NCI-H524 treated with DMSO at 0.1 percent for 48 hours (cell line): ENCODE measurements at regions not wholly inside any gene's neighbourhood (a gene's known extent, or its start where the extent isn't known, plus 50 kb on each side); places are given as distances from the start of the nearest gene placed in this dataset.

Experiments
- DNase-seq: peaks from one replicate; lab custom pipeline; 2025; lab: John Stamatoyannopoulos, UW

- DNase-seq = no peak
Observed at GRCh38 chr3:144301863-144302262, 330.2 kb downstream of the DIPK2A start.

GRCh38 chr3:144307951-144308350 is 336.3 kb downstream of the DIPK2A start:
- DNase-seq = no peak

- DNase-seq = no peak
Observed at GRCh38 chr3:144308396-144308795, 336.8 kb downstream of the DIPK2A start.

- DNase-seq = no peak
Observed at GRCh38 chr3:144312702-144313101, 341.1 kb downstream of the DIPK2A start.

GRCh38 chr3:144314946-144315345 is 343.3 kb downstream of the DIPK2A start:
- DNase-seq = no peak

GRCh38 chr3:144317961-144318360 is 346.3 kb downstream of the DIPK2A start:
- DNase-seq = peak; percentile 16

GRCh38 chr3:144324076-144324475 is 352.5 kb downstream of the DIPK2A start:
- no peak for DNase-seq

GRCh38 chr3:144332868-144333267 is 361.2 kb downstream of the DIPK2A start:
- DNase-seq = no peak

GRCh38 chr3:144341471-144341870 is 369.8 kb downstream of the DIPK2A start:
- DNase-seq = no peak

GRCh38 chr3:144343343-144343742 is 371.7 kb downstream of the DIPK2A start:
- DNase-seq = no peak

- no peak for DNase-seq
Observed at GRCh38 chr3:144343777-144344176, 372.2 kb downstream of the DIPK2A start.

- no peak for DNase-seq
Observed at GRCh38 chr3:144344925-144345548, 373.4 kb downstream of the DIPK2A start.

- no peak for DNase-seq
Observed at GRCh38 chr3:144350125-144350524, 378.5 kb downstream of the DIPK2A start.

GRCh38 chr3:144351011-144351410 is 379.4 kb downstream of the DIPK2A start:
- DNase-seq = no peak

GRCh38 chr3:144351773-144352365 is 380.2 kb downstream of the DIPK2A start:
- no peak for DNase-seq

- DNase-seq = no peak
Observed at GRCh38 chr3:144358191-144358590, 386.6 kb downstream of the DIPK2A start.

GRCh38 chr3:144361002-144361401 is 389.4 kb downstream of the DIPK2A start:
- DNase-seq = no peak

GRCh38 chr3:144362126-144362525 is 390.5 kb downstream of the DIPK2A start:
- no peak for DNase-seq

GRCh38 chr3:144363856-144364255 is 392.2 kb downstream of the DIPK2A start:
- DNase-seq = no peak

GRCh38 chr3:144364737-144365136 is 393.1 kb downstream of the DIPK2A start:
- no peak for DNase-seq

- no peak for DNase-seq
Observed at GRCh38 chr3:144369129-144369879, 397.7 kb downstream of the DIPK2A start.

GRCh38 chr3:144375088-144375487 is 403.5 kb downstream of the DIPK2A start:
- no peak for DNase-seq

- DNase-seq = no peak
Observed at GRCh38 chr3:144380849-144381248, 409.2 kb downstream of the DIPK2A start.
